ENCODE measurements at regions not wholly inside any gene's neighbourhood (a gene's known extent, or its start where the extent isn't known, plus 50 kb on each side); places are given as distances from the start of the nearest gene placed in this dataset.
"Not testable (repeated sequence)": the region's sequence is repeated elsewhere in the genome, so short reads cannot be mapped to it uniquely, and the experiment has no call there.

GRCh38 chr2:362924-363323, 75.0 kb upstream of the ALKAL2 start:
- Mint-ChIP-seq H3K9me3 (ENCODE audit: unreplicated experiment) (no peaks in the 10 kb centered on the region), H3K27me3 (ENCODE audit: unreplicated experiment) (peaks cover 3% of the 10 kb centered on the region), H3K4me1 (ENCODE audit: unreplicated experiment) (peaks cover 4% of the 10 kb centered on the region), H3K36me3 (ENCODE audit: low read depth, unreplicated experiment) (no peaks in the 10 kb centered on the region), H3K4me3 (ENCODE audit: unreplicated experiment) (no peak overlapping the region), H3K27ac (ENCODE audit: unreplicated experiment) (no peak overlapping the region)
- no peak for TF ChIP-seq CTCF (IDR thresholded peaks at IDR 0.05; ENCODE audit: unreplicated experiment)
- no peak for DNase-seq (ENCODE audit: low spot score)

GRCh38 chr2:360124-360523, 72.2 kb upstream of the ALKAL2 start:
- Mint-ChIP-seq H3K4me3 (ENCODE audit: unreplicated experiment) (no peak overlapping the region), H3K4me1 (ENCODE audit: unreplicated experiment) (peaks cover 4% of the 10 kb centered on the region), H3K27me3 (ENCODE audit: unreplicated experiment) (peaks cover 10% of the 10 kb centered on the region), H3K36me3 (ENCODE audit: low read depth, unreplicated experiment) (no peaks in the 10 kb centered on the region), H3K27ac (ENCODE audit: unreplicated experiment) (no peak overlapping the region), H3K9me3 (ENCODE audit: unreplicated experiment) (no peaks in the 10 kb centered on the region)
- TF ChIP-seq CTCF (IDR thresholded peaks at IDR 0.05; ENCODE audit: unreplicated experiment) = no peak
- no peak for DNase-seq (ENCODE audit: low spot score)

GRCh38 chr2:359047-359446, 71.2 kb upstream of the ALKAL2 start:
- Mint-ChIP-seq H3K4me3 (ENCODE audit: unreplicated experiment) (no peak overlapping the region), H3K36me3 (ENCODE audit: low read depth, unreplicated experiment) (no peaks in the 10 kb centered on the region), H3K27me3 (ENCODE audit: unreplicated experiment) (peaks cover 12% of the 10 kb centered on the region), H3K9me3 (ENCODE audit: unreplicated experiment) (no peaks in the 10 kb centered on the region), H3K4me1 (ENCODE audit: unreplicated experiment) (peaks cover 4% of the 10 kb centered on the region), H3K27ac (ENCODE audit: unreplicated experiment) (no peak overlapping the region)
- TF ChIP-seq CTCF (IDR thresholded peaks at IDR 0.05; ENCODE audit: unreplicated experiment) = no peak
- no peak for DNase-seq (ENCODE audit: low spot score)

- no peaks in the 10 kb centered on the region for H3K9me3 Mint-ChIP-seq (ENCODE audit: unreplicated experiment)
- peaks cover 4% of the 10 kb centered on the region for H3K4me1 Mint-ChIP-seq (ENCODE audit: unreplicated experiment)
- no peak overlapping the region for H3K27ac Mint-ChIP-seq (ENCODE audit: unreplicated experiment)
- TF ChIP-seq CTCF (IDR thresholded peaks at IDR 0.05; ENCODE audit: unreplicated experiment) = no peak
- no peak for DNase-seq (ENCODE audit: low spot score)
- no peaks in the 10 kb centered on the region for H3K36me3 Mint-ChIP-seq (ENCODE audit: low read depth, unreplicated experiment)
- peaks cover 9% of the 10 kb centered on the region for H3K27me3 Mint-ChIP-seq (ENCODE audit: unreplicated experiment)
- no peak overlapping the region for H3K4me3 Mint-ChIP-seq (ENCODE audit: unreplicated experiment)
These were observed 69.9 kb upstream of the ALKAL2 start for GRCh38 chr2:357811-358210.

- not testable (repeated sequence) for H3K36me3 Mint-ChIP-seq (ENCODE audit: low read depth, unreplicated experiment); H3K4me3 Mint-ChIP-seq (ENCODE audit: unreplicated experiment); H3K27ac Mint-ChIP-seq (ENCODE audit: unreplicated experiment); DNase-seq (ENCODE audit: low spot score); H3K27me3 Mint-ChIP-seq (ENCODE audit: unreplicated experiment); H3K4me1 Mint-ChIP-seq (ENCODE audit: unreplicated experiment); H3K9me3 Mint-ChIP-seq (ENCODE audit: unreplicated experiment)
These were observed 68.4 kb upstream of the ALKAL2 start for GRCh38 chr2:356304-356703.

GRCh38 chr2:355773-356172, 67.9 kb upstream of the ALKAL2 start:
- no peak overlapping the region for H3K4me3 Mint-ChIP-seq (ENCODE audit: unreplicated experiment)
- no peaks in the 10 kb centered on the region for H3K9me3 Mint-ChIP-seq (ENCODE audit: unreplicated experiment)
- no peak for TF ChIP-seq CTCF (IDR thresholded peaks at IDR 0.05; ENCODE audit: unreplicated experiment)
- no peak overlapping the region for H3K27ac Mint-ChIP-seq (ENCODE audit: unreplicated experiment)
- H3K4me1 Mint-ChIP-seq (ENCODE audit: unreplicated experiment) = peaks cover 4% of the 10 kb centered on the region
- no peaks in the 10 kb centered on the region for H3K36me3 Mint-ChIP-seq (ENCODE audit: low read depth, unreplicated experiment)
- DNase-seq (ENCODE audit: low spot score) = no peak
- peaks cover 9% of the 10 kb centered on the region for H3K27me3 Mint-ChIP-seq (ENCODE audit: unreplicated experiment)

Measured in endothelial cell (in vitro differentiated cells).